ENCODE measurements at regions not wholly inside any gene's neighbourhood (a gene's known extent, or its start where the extent isn't known, plus 50 kb on each side); places are given as distances from the start of the nearest gene placed in this dataset.

- no peak for TF ChIP-seq ZNF217 (IDR thresholded peaks at IDR 0.05)
- TF ChIP-seq PAX8 (IDR thresholded peaks at IDR 0.05): no peak
- TF ChIP-seq USF2 (IDR thresholded peaks at IDR 0.05; ENCODE audit: borderline replicate concordance, low read depth, low read length): no peak
- no peak for TF ChIP-seq MTA2 (IDR thresholded peaks at IDR 0.05; ENCODE audit: low read depth)
- TF ChIP-seq FOXK2 (IDR thresholded peaks at IDR 0.05): no peak
- TF ChIP-seq ZNF384 (IDR thresholded peaks at IDR 0.05; ENCODE audit: borderline replicate concordance, low read depth, low read length): no peak
- no peak for TF ChIP-seq CHD4 (IDR thresholded peaks at IDR 0.05)
- TF ChIP-seq CBX5 (IDR thresholded peaks at IDR 0.05; ENCODE audit: low read depth): no peak
- TF ChIP-seq BMI1 (IDR thresholded peaks at IDR 0.05; ENCODE audit: borderline replicate concordance): no peak
Observed at GRCh38 chr2:41972179-41972578, 75.6 kb upstream of the PKDCC start (continued).

GRCh38 chr2:41972819-41973218 is 75.0 kb upstream of the PKDCC start:
- Histone ChIP-seq H3K4me2 (ENCODE audit: control insufficient read depth, insufficient read depth) (no peak overlapping the region), H3K9ac (ENCODE audit: control insufficient read depth, insufficient read depth, low read length) (no peak overlapping the region), H3K4me1 (ENCODE audit: control insufficient read depth, insufficient read depth, low read length) (no peaks in the 10 kb centered on the region), H3K27ac (ENCODE audit: control insufficient read depth, insufficient read depth) (no peak overlapping the region), H3K4me3 (no peak overlapping the region), H3K9me3 (replicated peaks; ENCODE audit: control insufficient read depth, insufficient read depth, low read length) (no peaks in the 10 kb centered on the region), H3K27me3 (replicated peaks in 1 of 2; ENCODE audit: control insufficient read depth in 2 of 2, insufficient read depth in 2 of 2, low read length in 1 of 2) (no peaks in the 10 kb centered on the region; a peak in 1 of 4 replicates), H3K79me2 (ENCODE audit: control insufficient read depth, insufficient read depth, low read length) (no peaks in the 10 kb centered on the region), H3K36me3 (ENCODE audit: control insufficient read depth in 2 of 2, insufficient read depth in 2 of 2, low read length in 1 of 2) (no peaks in the 10 kb centered on the region), H4K20me1 (ENCODE audit: control insufficient read depth, insufficient read depth) (no peaks in the 10 kb centered on the region), H2AFZ (ENCODE audit: control insufficient read depth, low read depth, low read length) (no peak overlapping the region)
- SMC1A ChIA-PET (ENCODE audit: uncharacterized antibody, unreplicated experiment): no interaction called here
- CTCF ChIA-PET: no interaction called here
- RAD21 ChIA-PET (ENCODE audit: unreplicated experiment): interaction anchor here (1.0 kb wide), 1 partner anchor 43 kb away, joined by 4 read pairs; no protein-coding TSS in a partner anchor
- 64% methylated on average over 5 of the region's 8 CpGs for WGBS (ENCODE audit: insufficient coverage, insufficient replicate concordance, low lambda C conversion rate, missing lambda C conversion rate)
- TF ChIP-seq HCFC1 (IDR thresholded peaks at IDR 0.05; ENCODE audit: low read length) (no peak), NR2F1 (conservative IDR thresholded peaks at IDR 0.05) (no peak), ELK1 (IDR thresholded peaks at IDR 0.05; ENCODE audit: low read depth, low read length) (no peak), ZNF592 (IDR thresholded peaks at IDR 0.05) (no peak), WRNIP1 (IDR thresholded peaks at IDR 0.05; ENCODE audit: borderline replicate concordance, low read depth, low read length) (no peak), SIN3A (IDR thresholded peaks at IDR 0.05; ENCODE audit: low read depth, low read length) (no peak), PKNOX1 (IDR thresholded peaks at IDR 0.05) (no peak)
- DNase-seq (ENCODE audit: low read depth, low spot score) (no peak), FAIRE-seq (no peak), ATAC-seq (no peak)
- POLR2A ChIA-PET: no interaction called here
- intact Hi-C loops (cut with micrococcal nuclease; ENCODE audit: unreplicated experiment): no loop called here
- in situ Hi-C loops (cut with MboI): no loop called here
- no TSS peak for BruUV-seq (replicated peaks)

Data from GM12878 (cell line).